ENCODE measurements at regions not wholly inside any gene's neighbourhood (a gene's known extent, or its start where the extent isn't known, plus 50 kb on each side); places are given as distances from the start of the nearest gene placed in this dataset.
"Not testable (repeated sequence)": the region's sequence is repeated elsewhere in the genome, so short reads cannot be mapped to it uniquely, and the experiment has no call there.

GRCh38 chr13:70985371-70985770 is 877.1 kb upstream of the KLHL1 start:
- no peak overlapping the region for H3K27ac ChIP-seq (ENCODE audit: insufficient read length, low read depth, low read length)
- H2AFZ ChIP-seq (ENCODE audit: low read length), result no peak overlapping the region
- Mint-ChIP-seq H3K27ac (no peak overlapping the region), H3K9me3 (peaks cover 0 to 4% of the 10 kb centered on the region in 2 experiments; a peak in 3 of 5 replicates), H3K4me1 (peaks cover 0 to 6% of the 10 kb centered on the region in 2 experiments; a peak in 2 of 4 replicates), H3K36me3 (ENCODE audit: insufficient read depth in 1 of 3, low read depth in 3 of 3) (peaks cover 0 to 4% (median 0%) of the 10 kb centered on the region in 3 experiments; a peak in 1 of 7 replicates), H3K4me3 (no peak overlapping the region), H3K27me3 (ENCODE audit: low read depth) (no peaks in the 10 kb centered on the region)
- H3K9ac ChIP-seq (ENCODE audit: extremely low read depth, insufficient read length, low read length), result no peak overlapping the region
- WGBS (ENCODE audit: extremely low coverage, insufficient read length, low lambda C conversion rate), result no CpG with 5 or more reads among the region's 2 CpGs
- H4K91ac ChIP-seq (ENCODE audit: insufficient read length, low read depth, low read length), result no peak overlapping the region
- H3K14ac ChIP-seq (ENCODE audit: insufficient read depth, low read length), result no peak overlapping the region
- H3K18ac ChIP-seq (ENCODE audit: insufficient read length, low read depth, low read length), result no peak overlapping the region
- no peak overlapping the region for H2BK15ac ChIP-seq (ENCODE audit: low read depth, low read length)
- H2BK120ac ChIP-seq (ENCODE audit: low read depth, low read length, poor library complexity, severe bottlenecking), result no peak overlapping the region
- H3K27me3 ChIP-seq (ENCODE audit: insufficient read depth, low read length), result no peaks in the 10 kb centered on the region
- no peak overlapping the region for H4K8ac ChIP-seq (replicated peaks; ENCODE audit: insufficient read length, low read depth, low read length)
- H3K23ac ChIP-seq (ENCODE audit: insufficient read length, low read depth, low read length), result no peak overlapping the region
- no peak overlapping the region for H3K4ac ChIP-seq (ENCODE audit: low read depth, low read length)
- H3K23me2 ChIP-seq (ENCODE audit: insufficient read length, low read depth, low read length, poor library complexity, severe bottlenecking), result no peaks in the 10 kb centered on the region
- H3K56ac ChIP-seq (ENCODE audit: insufficient read length, low read depth, low read length), result no peak overlapping the region
- H3K4me2 ChIP-seq (ENCODE audit: insufficient read depth, insufficient read length, low read length), result no peak overlapping the region
- H3K9me3 ChIP-seq (ENCODE audit: control insufficient read depth, low read depth, low read length), result no peaks in the 10 kb centered on the region
- H3K79me2 ChIP-seq (ENCODE audit: insufficient read depth, low read length), result no peaks in the 10 kb centered on the region
- H2AK5ac ChIP-seq (ENCODE audit: insufficient read length, low read length), result no peak overlapping the region
- no peak for DNase-seq
- no peak overlapping the region for H2BK5ac ChIP-seq (ENCODE audit: insufficient read length, low read length)
- TF ChIP-seq, protein P1, sequence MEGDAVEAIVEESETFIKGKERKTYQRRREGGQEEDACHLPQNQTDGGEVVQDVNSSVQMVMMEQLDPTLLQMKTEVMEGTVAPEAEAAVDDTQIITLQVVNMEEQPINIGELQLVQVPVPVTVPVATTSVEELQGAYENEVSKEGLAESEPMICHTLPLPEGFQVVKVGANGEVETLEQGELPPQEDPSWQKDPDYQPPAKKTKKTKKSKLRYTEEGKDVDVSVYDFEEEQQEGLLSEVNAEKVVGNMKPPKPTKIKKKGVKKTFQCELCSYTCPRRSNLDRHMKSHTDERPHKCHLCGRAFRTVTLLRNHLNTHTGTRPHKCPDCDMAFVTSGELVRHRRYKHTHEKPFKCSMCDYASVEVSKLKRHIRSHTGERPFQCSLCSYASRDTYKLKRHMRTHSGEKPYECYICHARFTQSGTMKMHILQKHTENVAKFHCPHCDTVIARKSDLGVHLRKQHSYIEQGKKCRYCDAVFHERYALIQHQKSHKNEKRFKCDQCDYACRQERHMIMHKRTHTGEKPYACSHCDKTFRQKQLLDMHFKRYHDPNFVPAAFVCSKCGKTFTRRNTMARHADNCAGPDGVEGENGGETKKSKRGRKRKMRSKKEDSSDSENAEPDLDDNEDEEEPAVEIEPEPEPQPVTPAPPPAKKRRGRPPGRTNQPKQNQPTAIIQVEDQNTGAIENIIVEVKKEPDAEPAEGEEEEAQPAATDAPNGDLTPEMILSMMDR (conservative IDR thresholded peaks at IDR 0.05), result no peak
- no peaks in the 10 kb centered on the region for H4K20me1 ChIP-seq (ENCODE audit: control insufficient read depth, insufficient read depth, insufficient read length)
- H2BK20ac ChIP-seq (ENCODE audit: low read depth, low read length, poor library complexity, severe bottlenecking), result no peak overlapping the region
- no peak overlapping the region for H2BK12ac ChIP-seq (ENCODE audit: insufficient read length, low read depth, low read length)
- no peaks in the 10 kb centered on the region for H3K4me1 ChIP-seq (ENCODE audit: insufficient read depth, low read length)
- H3K79me1 ChIP-seq (ENCODE audit: insufficient read depth, low read depth, low read length, poor library complexity, severe bottlenecking), result no peaks in the 10 kb centered on the region
- H4K5ac ChIP-seq (ENCODE audit: insufficient read length, low read depth, low read length), result no peak overlapping the region
- H3T11ph ChIP-seq (ENCODE audit: low read length), result no peak overlapping the region

GRCh38 chr13:70981219-70981618 is 873.0 kb upstream of the KLHL1 start:
- not testable (repeated sequence) for H3K27ac ChIP-seq (ENCODE audit: insufficient read length, low read depth, low read length); DNase-seq; H4K5ac ChIP-seq (ENCODE audit: insufficient read length, low read depth, low read length); H3K9ac ChIP-seq (ENCODE audit: extremely low read depth, insufficient read length, low read length); H3K23ac ChIP-seq (ENCODE audit: insufficient read length, low read depth, low read length); H3K27me3 ChIP-seq (ENCODE audit: insufficient read depth, low read length); H3K9me3 Mint-ChIP-seq; H3K36me3 Mint-ChIP-seq (ENCODE audit: insufficient read depth in 1 of 3, low read depth in 3 of 3); H2BK120ac ChIP-seq (ENCODE audit: low read depth, low read length, poor library complexity, severe bottlenecking); H3K27ac Mint-ChIP-seq; H2AFZ ChIP-seq (ENCODE audit: low read length); H4K8ac ChIP-seq (replicated peaks; ENCODE audit: insufficient read length, low read depth, low read length); H4K20me1 ChIP-seq (ENCODE audit: control insufficient read depth, insufficient read depth, insufficient read length); H2BK20ac ChIP-seq (ENCODE audit: low read depth, low read length, poor library complexity, severe bottlenecking); H3K4me1 ChIP-seq (ENCODE audit: insufficient read depth, low read length); H3K27me3 Mint-ChIP-seq (ENCODE audit: low read depth); H3K4me3 Mint-ChIP-seq; H3K18ac ChIP-seq (ENCODE audit: insufficient read length, low read depth, low read length); H2BK15ac ChIP-seq (ENCODE audit: low read depth, low read length); H2AK5ac ChIP-seq (ENCODE audit: insufficient read length, low read length); H3K9me3 ChIP-seq (ENCODE audit: control insufficient read depth, low read depth, low read length); H4K91ac ChIP-seq (ENCODE audit: insufficient read length, low read depth, low read length); H3K79me1 ChIP-seq (ENCODE audit: insufficient read depth, low read depth, low read length, poor library complexity, severe bottlenecking); H3K23me2 ChIP-seq (ENCODE audit: insufficient read length, low read depth, low read length, poor library complexity, severe bottlenecking); H2BK12ac ChIP-seq (ENCODE audit: insufficient read length, low read depth, low read length); H3K4me1 Mint-ChIP-seq; H3K4ac ChIP-seq (ENCODE audit: low read depth, low read length); H3K56ac ChIP-seq (ENCODE audit: insufficient read length, low read depth, low read length); H3K79me2 ChIP-seq (ENCODE audit: insufficient read depth, low read length); H2BK5ac ChIP-seq (ENCODE audit: insufficient read length, low read length); H3K14ac ChIP-seq (ENCODE audit: insufficient read depth, low read length); H3T11ph ChIP-seq (ENCODE audit: low read length); H3K4me2 ChIP-seq (ENCODE audit: insufficient read depth, insufficient read length, low read length)
